Right hindlimb (tissue), 1 donor: ENCODE measurements at regions not wholly inside any gene's neighbourhood (a gene's known extent, or its start where the extent isn't known, plus 50 kb on each side); places are given as distances from the start of the nearest gene placed in this dataset.
A peak's percentile ranks its signal among the peaks of the same experiment; 100 is the strongest.

Experiments used
- DNase-seq: peaks from one replicate; pipeline ENCODE4 v3.0.0-alpha.2; 2018

- no peak for DNase-seq
Observed at GRCh38 chr5:143761663-143762062, 50.3 kb upstream of the HMHB1 start.

- no peak for DNase-seq
Observed at GRCh38 chr5:143760755-143761154, 51.2 kb upstream of the HMHB1 start.

GRCh38 chr5:143760131-143760505 lies 51.8 kb upstream of the HMHB1 start:
- DNase-seq = no peak

- no peak for DNase-seq
Observed at GRCh38 chr5:143759396-143760130, 52.4 kb upstream of the HMHB1 start.

DNA sequence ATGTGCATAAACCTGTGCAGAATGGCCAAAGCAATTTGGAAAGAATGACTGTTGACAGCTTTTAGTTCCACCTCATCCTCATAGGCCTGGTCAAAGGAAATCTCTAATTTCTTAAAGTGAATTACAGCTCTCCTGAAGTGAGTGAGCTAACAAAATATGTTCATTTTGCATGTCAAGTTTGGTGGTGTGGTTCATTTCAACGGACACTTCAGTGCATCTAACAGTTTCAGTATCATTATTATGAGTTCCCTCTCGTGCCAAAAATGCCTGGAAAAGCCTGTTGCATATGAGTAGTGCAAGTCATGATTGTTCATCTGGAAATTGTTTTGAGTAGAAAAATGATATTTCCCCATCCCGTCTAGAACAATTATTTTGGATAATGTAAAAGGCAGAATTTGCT lies 53.2 kb upstream of the HMHB1 start:
- DNase-seq = no peak

DNA sequence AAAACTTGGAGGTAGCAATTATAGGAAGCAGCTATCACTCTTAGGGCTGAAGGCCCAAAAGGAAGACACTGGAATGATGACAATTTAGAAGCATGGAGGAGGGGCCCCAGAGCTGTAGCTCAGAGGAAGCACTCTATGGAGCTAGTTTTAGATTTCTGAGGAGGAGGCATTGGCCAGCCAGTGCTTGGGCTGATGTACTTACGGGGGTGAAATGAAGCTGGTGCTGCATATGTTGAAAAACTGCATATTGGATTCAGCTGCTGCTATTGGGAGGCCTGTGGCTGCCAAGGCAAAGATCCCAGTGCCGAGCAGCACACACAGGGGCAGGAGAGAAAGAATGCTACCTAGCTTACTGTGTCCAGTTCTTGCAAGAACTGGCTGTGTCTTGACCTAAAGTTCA lies 53.9 kb upstream of the HMHB1 start:
- DNase-seq = peak; percentile 44

DNA sequence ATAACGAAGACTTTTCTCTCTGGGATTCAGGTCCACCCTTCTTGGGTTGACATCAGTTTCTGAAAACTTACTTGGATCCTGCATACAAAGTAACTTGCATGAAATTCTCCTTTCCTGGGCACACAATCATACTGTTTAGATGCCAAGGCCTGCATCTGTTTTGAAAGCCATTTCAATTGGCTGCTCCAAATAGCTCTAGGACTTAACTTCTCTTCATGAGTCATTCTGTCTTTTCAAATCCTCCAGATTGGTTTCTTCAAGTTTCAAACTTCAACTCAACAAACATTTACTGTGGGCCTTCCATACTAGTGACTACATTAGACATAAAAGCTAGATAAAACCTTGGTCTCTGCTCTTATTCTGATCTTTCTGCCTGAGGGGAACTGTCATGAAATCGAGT lies 54.8 kb upstream of the HMHB1 start:
- DNase-seq = no peak

DNA sequence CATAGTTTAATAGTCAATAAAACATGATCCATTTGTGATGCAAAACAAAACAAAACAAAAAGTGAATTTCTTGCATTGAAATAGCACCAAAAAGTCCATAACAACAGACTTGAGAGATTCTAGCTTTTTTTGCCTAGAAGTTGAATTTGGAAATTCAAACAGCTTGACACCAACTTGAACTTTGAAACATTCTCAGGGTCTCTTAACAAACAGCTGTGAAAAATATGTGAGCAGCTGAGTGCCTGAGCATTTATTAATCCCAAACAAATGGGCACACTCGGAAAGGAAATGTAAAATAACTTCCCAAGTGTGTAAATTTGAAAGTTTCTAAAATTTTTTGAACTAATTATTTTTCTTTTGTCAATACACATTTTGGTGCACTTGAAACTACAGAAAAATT lies 56.0 kb upstream of the HMHB1 start:
- no peak for DNase-seq

DNA sequence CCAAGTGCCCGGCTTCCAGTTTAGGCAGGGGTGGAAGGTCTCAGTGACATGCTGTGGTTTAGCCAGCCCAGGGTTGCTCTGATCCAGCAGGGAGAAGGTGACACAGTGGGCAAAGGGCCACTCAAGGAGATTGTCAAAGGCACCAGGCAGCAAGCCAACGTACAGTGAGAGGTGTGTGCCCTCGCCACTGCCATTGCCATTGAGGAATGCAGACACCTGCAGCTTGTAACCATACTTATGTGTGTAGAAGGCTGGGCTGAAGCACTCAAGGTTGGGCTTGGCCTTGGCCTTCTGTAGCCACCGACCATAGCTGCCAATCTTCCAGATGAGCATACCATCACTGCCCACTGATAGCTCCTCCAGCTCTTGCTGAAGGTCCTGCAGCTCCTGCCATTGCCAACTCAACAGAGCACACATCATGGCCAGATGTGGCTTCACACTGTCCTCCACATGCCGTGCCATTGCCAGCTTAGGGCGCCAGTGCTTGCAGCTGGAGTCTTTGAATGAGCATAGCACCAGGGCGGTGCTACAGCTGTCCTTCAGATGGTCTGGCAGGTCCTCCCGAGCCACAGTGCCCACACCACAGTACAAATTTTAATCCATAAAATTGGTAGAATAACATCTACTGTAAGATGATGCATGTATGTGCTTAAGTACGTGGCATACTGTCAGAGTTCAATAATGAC lies 59.7 kb upstream of the HMHB1 start:
- peak; percentile 45 for DNase-seq

- DNase-seq = no peak
Observed at GRCh38 chr5:143751342-143751741, 60.6 kb upstream of the HMHB1 start.

- no peak for DNase-seq
Observed at GRCh38 chr5:143749581-143750205, 62.3 kb upstream of the HMHB1 start.

GRCh38 chr5:143748516-143748915 lies 63.4 kb upstream of the HMHB1 start:
- DNase-seq = no peak

GRCh38 chr5:143742951-143743350 lies 69.0 kb upstream of the HMHB1 start:
- no peak for DNase-seq

DNA sequence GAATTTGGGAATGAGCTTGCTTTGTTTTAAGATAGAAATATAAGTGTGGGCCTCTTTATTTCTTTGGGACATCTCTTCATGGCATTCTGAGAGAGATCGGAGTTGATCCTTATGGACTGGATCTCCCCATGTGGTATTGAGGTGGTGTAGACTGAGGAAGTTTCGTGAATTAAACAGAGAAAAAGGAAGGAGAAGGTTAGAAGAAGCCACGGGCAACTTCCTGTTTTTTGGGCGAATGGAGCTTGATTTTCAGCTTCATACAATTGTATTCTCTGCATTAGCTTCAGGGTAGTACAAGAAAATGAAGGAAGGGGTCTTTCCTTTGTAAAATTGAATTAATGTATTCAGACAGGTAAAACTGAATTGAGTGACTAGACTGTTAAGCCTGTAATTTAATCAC lies 70.5 kb upstream of the HMHB1 start:
- no peak for DNase-seq

GRCh38 chr5:143740956-143741355 lies 71.0 kb upstream of the HMHB1 start:
- no peak for DNase-seq

DNA sequence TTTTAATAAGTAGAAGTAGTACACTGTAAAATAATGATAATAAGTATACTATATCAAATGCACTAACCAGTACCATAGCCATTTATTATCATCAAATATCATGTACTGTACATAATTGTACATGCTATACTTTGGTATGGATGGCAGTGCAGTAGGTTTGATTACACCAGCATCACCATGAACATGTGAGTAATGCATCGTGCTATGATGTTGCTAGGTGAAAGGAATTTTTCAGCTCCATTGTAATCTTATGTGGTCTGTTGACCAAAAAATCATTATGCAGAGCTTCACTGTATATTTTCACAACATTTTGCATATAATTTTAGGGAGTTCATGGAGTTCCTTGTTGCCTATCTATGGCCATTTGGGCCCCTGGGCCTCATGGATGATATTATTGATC lies 72.2 kb upstream of the HMHB1 start:
- no peak for DNase-seq

- no peak for DNase-seq
Observed at GRCh38 chr5:143738417-143739401, 73.3 kb upstream of the HMHB1 start.

GRCh38 chr5:143737062-143737461 lies 74.9 kb upstream of the HMHB1 start:
- no peak for DNase-seq

GRCh38 chr5:143734456-143734780 lies 77.5 kb upstream of the HMHB1 start:
- DNase-seq = no peak

DNA sequence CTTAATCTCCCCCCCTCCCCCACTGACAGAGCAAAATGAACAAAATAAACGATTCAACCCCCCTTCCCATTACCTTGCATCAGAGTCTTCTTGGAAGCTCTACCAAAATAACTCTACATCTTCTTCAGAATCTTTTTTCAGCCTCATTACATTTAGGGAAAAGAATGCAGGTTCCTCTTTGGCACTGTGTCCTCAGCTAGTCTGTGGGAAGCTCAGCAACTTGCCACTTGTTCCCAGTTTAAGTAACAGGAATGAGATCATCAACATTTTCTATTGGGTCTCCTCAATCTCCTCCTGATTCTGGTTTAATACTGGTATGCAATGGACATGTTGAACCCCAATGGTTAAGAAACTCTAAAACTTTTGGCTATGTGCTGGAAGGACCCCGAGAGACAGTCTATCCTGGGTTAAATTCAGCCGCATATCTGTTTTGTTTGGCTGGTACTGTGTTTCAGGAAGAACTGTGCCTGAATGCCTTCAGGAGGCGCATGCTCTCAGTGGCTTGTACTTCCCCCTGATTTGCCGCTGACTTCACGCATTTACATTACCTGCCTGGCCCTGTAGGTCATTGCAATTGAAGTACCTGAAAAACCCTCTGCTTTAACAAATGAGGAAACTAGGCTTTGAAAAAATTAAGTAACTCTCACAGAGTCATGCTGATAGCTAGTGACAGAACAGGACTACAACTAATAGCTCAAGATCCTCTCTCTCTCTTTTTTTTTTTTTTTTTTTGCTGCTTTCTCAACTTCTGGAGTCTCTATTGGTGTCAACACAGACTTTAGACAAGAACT lies 78.1 kb upstream of the HMHB1 start:
- no peak for DNase-seq

DNA sequence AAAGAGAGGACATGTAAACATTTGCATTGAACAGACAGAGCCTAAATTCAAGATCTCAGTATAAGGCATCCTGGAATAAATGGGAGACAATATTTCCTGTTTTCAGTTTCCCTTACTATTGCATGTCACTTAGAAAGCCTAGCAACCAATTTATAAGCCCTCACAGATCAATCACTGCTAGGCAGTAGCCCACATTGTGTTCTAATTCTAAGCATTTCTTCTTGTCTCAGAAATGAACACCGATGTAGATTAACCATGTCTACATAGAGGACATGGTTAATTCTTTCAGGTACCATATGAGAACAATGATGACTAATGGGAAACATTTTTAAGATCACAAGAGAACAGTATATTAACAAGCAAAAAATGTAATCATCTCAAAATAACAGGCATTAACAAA lies 79.6 kb upstream of the HMHB1 start:
- no peak for DNase-seq

GRCh38 chr5:143730112-143730801 lies 81.7 kb upstream of the HMHB1 start:
- DNase-seq = no peak
